ENCODE measurements at regions not wholly inside any gene's neighbourhood (a gene's known extent, or its start where the extent isn't known, plus 50 kb on each side); places are given as distances from the start of the nearest gene placed in this dataset.
"Not testable (repeated sequence)": the region's sequence is repeated elsewhere in the genome, so short reads cannot be mapped to it uniquely, and the experiment has no call there.

DNA sequence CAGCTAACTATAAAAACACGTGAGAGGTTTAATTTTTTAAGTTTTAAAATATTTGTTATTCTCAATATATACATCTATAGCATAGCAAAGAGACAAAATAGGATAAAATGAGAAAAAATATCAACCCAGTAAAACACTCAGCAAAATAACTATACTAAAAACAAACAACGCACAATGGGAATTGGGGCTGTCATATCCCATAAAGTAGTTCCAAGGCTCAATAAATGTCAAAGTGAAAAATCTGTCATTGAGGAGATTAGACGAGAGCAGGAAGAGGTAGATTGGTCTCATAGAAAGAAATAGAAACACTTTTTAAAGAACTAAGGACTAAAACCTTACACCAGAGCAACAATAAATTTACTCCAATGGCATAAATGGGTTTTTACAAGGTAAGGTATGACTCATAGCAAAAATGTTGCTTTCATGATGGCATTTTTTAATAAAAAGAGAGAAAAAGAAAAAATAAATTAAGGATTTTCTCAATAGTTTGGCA, 153.7 kb downstream of the EVA1A start:
- no peak for TF ChIP-seq ZNF274 (IDR thresholded peaks at IDR 0.05; ENCODE audit: low read depth, low read length)
- no peak overlapping the region for H3K4me3 ChIP-seq (ENCODE audit: low read length)

DNA sequence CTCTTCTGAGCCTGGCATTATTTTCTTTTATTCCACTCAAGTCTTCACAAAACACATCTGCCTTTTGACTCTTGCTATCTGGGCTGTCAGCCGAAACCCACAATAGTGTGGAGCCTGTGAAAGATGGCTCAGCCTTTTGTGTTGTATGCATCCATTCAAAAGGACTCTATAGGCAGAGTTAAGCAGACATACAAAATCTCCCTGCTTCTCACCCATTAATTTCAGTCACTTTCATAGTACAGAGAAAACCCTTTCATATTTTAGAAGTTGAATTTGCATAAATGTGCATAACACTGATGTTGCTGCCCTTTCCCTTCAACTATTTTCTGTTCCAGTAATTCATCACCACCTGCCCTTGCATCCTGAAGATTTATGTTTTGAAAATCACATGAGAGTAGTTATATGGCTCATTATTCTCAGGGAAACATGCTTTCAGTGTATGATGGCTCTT, 154.6 kb downstream of the EVA1A start:
- no peak overlapping the region for H3K4me3 ChIP-seq (ENCODE audit: low read length)
- TF ChIP-seq ZNF274 (IDR thresholded peaks at IDR 0.05; ENCODE audit: low read depth, low read length) = no peak

DNA sequence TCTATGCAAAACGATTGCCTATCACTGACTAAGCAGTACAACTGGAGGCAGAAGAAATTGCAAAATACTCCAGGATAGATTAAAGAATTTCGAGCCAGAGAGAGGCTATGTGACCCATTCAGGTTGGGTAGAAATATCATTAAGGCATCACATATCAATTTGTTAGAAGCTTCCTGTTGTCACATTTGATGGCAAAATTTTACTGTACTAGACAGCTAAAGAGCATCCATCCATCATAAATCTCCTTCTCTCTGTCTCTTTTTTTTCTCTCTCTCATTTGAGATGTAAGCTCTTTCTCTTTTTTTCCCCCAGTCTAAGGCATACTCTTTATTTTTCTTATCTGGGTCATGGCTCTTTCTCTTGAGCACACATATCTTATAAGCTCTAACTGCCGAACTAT, 155.7 kb downstream of the EVA1A start:
- no peak overlapping the region for H3K4me3 ChIP-seq (ENCODE audit: low read length)
- TF ChIP-seq ZNF274 (IDR thresholded peaks at IDR 0.05; ENCODE audit: low read depth, low read length) = no peak

DNA sequence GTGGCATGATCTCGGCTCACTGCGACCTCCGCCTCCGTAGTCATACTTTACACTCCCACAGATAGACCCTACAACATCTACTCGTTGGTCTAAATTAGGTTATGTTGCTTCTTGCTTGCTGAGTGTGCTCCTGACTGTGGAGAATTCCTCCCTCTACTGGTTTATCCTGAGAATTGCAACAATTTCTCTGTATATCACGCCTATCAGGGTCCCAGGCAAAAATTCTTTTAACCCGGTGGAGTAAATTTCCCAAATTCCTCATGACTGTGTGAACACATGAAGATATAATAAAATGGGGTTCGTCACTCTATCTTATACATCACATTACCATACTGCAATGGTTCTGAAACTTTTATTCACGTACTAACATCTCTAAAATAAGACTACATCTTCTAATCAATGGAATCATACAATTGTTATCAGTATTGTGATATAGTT, 156.7 kb downstream of the EVA1A start:
- TF ChIP-seq ZNF274 (IDR thresholded peaks at IDR 0.05; ENCODE audit: low read depth, low read length) = no peak
- no peak overlapping the region for H3K4me3 ChIP-seq (ENCODE audit: low read length)

- TF ChIP-seq ZNF274 (IDR thresholded peaks at IDR 0.05; ENCODE audit: low read depth, low read length) = no peak
- H3K4me3 ChIP-seq (ENCODE audit: low read length) = no peak overlapping the region
Observed at GRCh38 chr2:75396314-75396713, 164.4 kb downstream of the EVA1A start.

DNA sequence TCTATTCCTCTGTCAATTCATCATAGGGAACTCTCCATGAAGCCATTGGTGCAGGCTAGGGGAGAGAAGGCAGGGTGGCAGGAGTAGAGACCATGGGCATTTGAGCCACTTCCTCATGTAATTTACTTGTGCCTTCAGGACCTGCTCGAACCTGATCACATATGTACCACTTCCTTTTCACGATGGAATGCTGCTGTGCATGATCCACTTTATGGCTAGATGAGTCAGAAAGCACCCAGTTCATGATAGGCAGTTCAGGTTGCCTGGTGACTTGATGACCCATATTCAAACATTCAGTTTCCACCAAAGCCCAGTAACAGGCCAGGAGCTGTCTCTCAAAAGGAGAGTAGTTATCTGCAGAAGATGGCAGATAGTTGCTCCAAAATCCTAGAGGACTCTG, 166.0 kb downstream of the EVA1A start:
- H3K4me3 ChIP-seq (ENCODE audit: low read length) = not testable (repeated sequence)

DNA sequence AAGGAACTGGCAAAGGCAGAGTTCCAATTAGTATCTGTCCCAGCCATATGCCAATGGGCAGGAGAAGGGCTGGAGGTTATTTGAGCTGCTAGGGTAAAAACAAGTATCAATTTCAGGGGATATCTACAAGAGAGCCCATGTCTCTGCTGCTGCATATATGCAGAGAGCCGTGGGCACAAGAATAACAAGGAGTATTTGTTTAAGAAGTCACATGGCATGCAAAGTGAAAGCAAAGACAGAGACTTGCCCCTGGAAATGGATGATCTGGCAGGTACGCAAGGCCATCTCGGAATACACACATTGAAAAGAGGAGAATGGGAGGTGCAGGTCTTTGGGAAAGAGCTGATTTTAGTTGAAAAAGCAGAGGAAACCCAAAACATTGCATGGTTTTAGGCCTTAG, 170.6 kb downstream of the EVA1A start:
- no peak for TF ChIP-seq ZNF274 (IDR thresholded peaks at IDR 0.05; ENCODE audit: low read depth, low read length)
- no peak overlapping the region for H3K4me3 ChIP-seq (ENCODE audit: low read length)

- TF ChIP-seq ZNF274 (IDR thresholded peaks at IDR 0.05; ENCODE audit: low read depth, low read length) = no peak
- no peak overlapping the region for H3K4me3 ChIP-seq (ENCODE audit: low read length)
Observed at GRCh38 chr2:75389271-75389670, 171.5 kb downstream of the EVA1A start.

DNA sequence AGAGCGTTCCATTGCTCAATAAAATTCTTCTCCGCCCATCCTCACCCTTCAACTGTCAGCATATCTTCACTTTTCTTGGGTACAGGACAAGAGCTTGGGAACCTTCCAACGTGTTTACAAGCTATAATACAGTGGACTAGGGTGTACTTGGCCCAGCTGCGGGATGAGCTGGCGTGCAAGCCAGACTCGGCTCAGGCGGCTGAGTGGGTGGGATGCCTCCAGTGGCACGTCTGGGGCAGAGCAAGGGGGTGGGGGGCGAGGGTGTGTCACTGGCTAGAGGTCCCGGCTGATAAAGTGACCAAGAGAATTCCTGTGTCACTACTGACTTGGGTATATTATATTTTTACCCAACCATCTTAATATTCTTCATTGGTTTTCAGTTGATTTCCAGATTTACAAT, 179.7 kb downstream of the EVA1A start:
- no peak overlapping the region for H3K4me3 ChIP-seq (ENCODE audit: low read length)
- TF ChIP-seq ZNF274 (IDR thresholded peaks at IDR 0.05; ENCODE audit: low read depth, low read length) = no peak

- no peak overlapping the region for H3K4me3 ChIP-seq (ENCODE audit: low read length)
- TF ChIP-seq ZNF274 (IDR thresholded peaks at IDR 0.05; ENCODE audit: low read depth, low read length) = no peak
Observed at GRCh38 chr2:75379476-75380210, 180.3 kb upstream of the TACR1 start.

GRCh38 chr2:75375646-75376582, 176.6 kb upstream of the TACR1 start:
- no peak overlapping the region for H3K4me3 ChIP-seq (ENCODE audit: low read length)
- no peak for TF ChIP-seq ZNF274 (IDR thresholded peaks at IDR 0.05; ENCODE audit: low read depth, low read length)

DNA sequence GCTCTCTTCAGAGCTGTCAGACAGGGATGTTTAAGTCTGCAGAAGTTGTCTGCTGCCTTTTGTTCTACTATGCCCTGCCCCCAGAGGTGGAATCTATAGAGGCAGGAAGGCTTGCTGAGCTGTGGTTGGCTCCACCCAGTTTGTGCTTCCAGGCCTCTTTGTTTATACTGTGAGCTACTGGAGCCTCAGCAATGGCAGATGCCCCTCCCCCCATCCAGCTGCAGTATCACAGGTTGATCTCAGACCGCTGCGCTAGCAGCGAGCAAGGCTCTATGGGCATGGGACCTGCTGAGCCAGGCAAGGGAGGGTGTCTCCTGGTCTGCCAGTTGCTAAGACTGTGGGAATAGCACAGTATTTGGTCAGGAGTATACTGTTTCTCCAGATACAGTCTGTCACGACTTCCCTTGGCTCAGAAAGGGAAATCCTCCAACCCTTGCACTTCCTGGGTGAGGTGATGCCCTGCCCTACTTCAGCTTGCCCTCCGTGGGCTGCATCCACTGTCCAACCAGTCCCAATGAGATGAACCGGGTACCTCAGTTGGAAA, 175.2 kb upstream of the TACR1 start:
- H3K4me3 ChIP-seq (ENCODE audit: low read length) = not testable (repeated sequence)

DNA sequence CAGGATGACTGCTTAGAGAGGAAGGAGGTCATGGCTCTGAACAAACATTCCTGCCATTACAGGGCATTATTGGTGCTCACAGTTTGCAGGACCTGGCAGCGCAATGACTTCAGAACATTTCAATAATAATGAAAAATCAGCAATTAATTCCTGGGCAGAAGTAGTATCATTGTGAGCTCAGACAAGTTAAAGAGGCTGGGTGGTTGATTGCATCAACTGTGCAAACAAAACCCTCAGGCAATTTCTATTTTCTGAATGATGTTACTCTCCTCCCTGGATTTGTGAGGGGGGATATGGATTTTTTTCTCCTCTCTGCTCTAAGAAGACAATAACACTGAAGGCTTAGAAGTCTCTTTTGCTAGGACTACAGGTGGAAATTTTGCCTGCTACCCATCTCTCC, 168.1 kb upstream of the TACR1 start:
- TF ChIP-seq ZNF274 (IDR thresholded peaks at IDR 0.05; ENCODE audit: low read depth, low read length) = no peak
- no peak overlapping the region for H3K4me3 ChIP-seq (ENCODE audit: low read length)

DNA sequence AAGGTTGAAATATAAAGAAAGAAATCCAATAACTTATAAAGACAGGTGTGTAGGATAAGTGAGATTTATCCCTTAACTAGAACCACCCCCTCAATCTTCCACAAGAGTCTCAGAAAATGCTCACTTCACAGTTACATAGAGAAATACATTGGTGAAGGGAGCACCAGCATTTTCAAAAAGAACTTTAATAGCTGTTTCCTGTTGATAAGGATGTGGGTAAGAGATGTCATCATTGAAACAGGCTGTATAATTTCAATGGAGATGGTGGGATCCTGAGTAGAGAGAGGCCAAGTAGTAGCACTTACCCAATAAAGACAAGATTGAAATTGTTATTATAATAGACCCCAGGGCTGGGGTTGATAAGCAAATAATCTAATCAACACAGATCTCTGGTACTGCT, 162.2 kb upstream of the TACR1 start:
- no peak overlapping the region for H3K4me3 ChIP-seq (ENCODE audit: low read length)
- no peak for TF ChIP-seq ZNF274 (IDR thresholded peaks at IDR 0.05; ENCODE audit: low read depth, low read length)

GRCh38 chr2:75360945-75361344, 161.6 kb upstream of the TACR1 start:
- no peak overlapping the region for H3K4me3 ChIP-seq (ENCODE audit: low read length)
- no peak for TF ChIP-seq ZNF274 (IDR thresholded peaks at IDR 0.05; ENCODE audit: low read depth, low read length)
